Tibial nerve (tissue), 4 donors: ENCODE measurements at regions not wholly inside any gene's neighbourhood (a gene's known extent, or its start where the extent isn't known, plus 50 kb on each side); places are given as distances from the start of the nearest gene placed in this dataset.

Source experiments
- EP300 ChIP-seq, 2 donors: sonication (generic); formaldehyde crosslinking; IDR thresholded peaks; one replicate each; pipeline ENCODE4 v1.6.1; 2017; ENCODE audit warnings: antibody characterized with exemption in 2 of 2, mild to moderate bottlenecking in 1 of 2
- POLR2A ChIP-seq, 2 donors: fragments of 450-650 bp; IDR thresholded peaks; one replicate each; pipeline ENCODE4 v1.6.1; 2017; ENCODE audit warnings: antibody characterized with exemption in 2 of 2, mild to moderate bottlenecking in 2 of 2, moderate library complexity in 2 of 2
- TF ChIP-seq, protein P1 (sequence below), 5 experiments: fragments of 200-600 bp in 3 of 5; fragments of 450-650 bp in 2 of 5; sonication (generic) in 3 of 5; IDR thresholded peaks; one replicate each; pipeline ENCODE4 v1.5.1; 2016 to 2019; ENCODE audit warnings: antibody characterized with exemption in 5 of 5, mild to moderate bottlenecking in 3 of 5, moderate library complexity in 2 of 5

DNA sequence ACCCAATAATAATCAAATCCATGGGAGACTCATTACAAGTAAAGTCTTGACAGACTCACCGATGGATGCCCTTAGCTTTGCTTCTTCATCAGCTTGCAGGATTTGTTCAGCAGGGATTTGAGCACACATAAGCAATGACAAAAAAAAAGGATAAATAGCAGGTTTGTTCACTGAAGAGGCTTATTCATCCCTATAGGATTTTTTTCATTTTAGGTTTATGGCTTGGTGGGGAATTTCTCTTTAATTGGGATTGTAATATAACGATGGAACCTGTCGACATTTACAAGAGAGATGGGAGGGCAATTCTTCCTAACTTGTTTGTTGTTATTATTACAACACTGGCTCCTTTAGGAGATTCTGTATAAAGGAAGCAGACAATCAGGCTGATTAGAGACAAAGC is 649.1 kb upstream of the PLXNA2 start:
- TF ChIP-seq, protein P1, sequence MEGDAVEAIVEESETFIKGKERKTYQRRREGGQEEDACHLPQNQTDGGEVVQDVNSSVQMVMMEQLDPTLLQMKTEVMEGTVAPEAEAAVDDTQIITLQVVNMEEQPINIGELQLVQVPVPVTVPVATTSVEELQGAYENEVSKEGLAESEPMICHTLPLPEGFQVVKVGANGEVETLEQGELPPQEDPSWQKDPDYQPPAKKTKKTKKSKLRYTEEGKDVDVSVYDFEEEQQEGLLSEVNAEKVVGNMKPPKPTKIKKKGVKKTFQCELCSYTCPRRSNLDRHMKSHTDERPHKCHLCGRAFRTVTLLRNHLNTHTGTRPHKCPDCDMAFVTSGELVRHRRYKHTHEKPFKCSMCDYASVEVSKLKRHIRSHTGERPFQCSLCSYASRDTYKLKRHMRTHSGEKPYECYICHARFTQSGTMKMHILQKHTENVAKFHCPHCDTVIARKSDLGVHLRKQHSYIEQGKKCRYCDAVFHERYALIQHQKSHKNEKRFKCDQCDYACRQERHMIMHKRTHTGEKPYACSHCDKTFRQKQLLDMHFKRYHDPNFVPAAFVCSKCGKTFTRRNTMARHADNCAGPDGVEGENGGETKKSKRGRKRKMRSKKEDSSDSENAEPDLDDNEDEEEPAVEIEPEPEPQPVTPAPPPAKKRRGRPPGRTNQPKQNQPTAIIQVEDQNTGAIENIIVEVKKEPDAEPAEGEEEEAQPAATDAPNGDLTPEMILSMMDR (IDR thresholded peaks at IDR 0.05) = no peak
- TF ChIP-seq POLR2A (IDR thresholded peaks at IDR 0.05) (no peak), EP300 (IDR thresholded peaks at IDR 0.05) (no peak)
